HTR-8/SVneo (cell line): ENCODE measurements at regions not wholly inside any gene's neighbourhood (a gene's known extent, or its start where the extent isn't known, plus 50 kb on each side); places are given as distances from the start of the nearest gene placed in this dataset.
"Not testable (repeated sequence)": the region's sequence is repeated elsewhere in the genome, so short reads cannot be mapped to it uniquely, and the experiment has no call there.

Experiments used
- DNase-seq: peaks from one replicate; pipeline ENCODE4 v3.0.0; 2011; ENCODE audit warnings: low spot score, mixed read lengths; ENCODE audit not compliant: insufficient read length
- FAIRE-seq: peaks from 2 replicates; lab custom pipeline; 2011; peaks lifted over from hg19 to GRCh38; lab: Jason Lieb, UNC

DNA sequence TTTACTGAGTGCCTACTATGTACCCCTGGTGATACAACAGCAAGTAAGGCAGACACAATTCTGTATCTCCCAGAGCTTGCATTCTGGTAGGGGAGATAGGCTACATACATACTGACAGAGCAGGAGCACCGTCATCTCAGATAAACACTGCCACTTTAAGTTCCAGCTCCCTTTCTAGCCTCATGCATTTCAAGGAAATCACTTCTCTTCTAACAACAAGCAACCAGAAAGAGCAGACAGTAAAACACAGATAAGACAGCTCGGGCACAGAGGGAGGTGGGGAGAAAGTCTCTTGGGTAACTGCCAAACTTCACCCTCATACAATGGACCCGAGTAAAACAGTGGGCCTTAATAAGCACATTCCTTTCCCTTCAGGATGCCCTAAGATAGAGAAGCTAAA lies 169.6 kb downstream of the UTP18 start:
- not testable (repeated sequence) for FAIRE-seq, DNase-seq

DNA sequence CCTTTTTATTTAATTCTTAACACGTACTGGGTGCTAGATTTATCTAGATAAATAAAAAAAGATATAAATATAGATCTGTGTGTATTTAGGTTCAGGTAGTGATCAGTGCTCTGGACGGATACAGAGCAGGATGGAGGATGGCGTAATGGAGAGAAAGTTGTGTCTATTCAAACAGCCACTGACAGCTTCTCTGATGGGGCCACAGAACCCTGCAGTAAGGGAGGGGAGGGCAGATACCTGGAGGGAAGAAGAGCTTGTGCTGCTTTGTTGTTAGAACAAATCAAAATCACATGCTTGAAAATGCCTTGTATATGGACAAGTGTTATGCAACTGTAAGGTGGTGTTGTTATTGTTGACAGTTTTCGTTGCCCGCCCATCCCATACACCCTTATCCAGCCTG lies 170.2 kb downstream of the UTP18 start:
- FAIRE-seq: no peak

DNA sequence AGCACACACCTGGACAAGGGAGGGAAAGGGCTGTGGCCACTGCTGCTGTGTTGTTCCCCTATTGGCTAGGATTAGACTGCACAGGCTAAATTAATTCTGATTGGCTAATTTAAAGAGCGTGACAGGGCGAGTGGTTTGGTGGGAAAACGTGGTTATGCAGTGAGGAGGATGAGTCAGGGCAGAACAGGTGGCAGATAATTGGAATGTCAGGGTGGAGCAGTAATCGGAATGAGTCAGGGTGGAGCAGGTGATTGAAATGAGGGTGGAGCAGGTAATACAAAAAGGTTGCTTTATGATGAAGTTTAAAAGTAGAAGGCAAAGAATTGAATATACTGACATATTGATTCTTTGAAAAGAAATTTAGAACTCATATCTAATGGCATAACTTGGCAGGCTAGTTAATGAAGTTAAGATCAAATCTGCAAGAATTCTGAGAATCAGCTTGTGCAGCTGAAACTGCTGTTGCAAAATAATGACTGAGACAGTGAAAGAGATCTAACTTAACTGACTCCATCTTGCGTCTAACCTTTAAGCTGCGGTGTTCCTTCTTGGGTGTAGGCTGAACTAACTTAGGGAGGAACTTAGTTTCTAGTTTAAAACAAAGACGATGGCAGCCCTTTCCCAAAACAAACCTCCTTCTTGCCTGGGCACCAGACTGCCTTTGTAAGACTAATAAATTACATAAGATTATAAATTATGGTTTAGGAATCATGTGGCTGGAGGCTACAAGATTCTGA lies 174.3 kb downstream of the UTP18 start:
- DNase-seq (no peak), FAIRE-seq (peak; percentile 74)

More for the DNA sequence above, 170.2 kb downstream of the UTP18 start:
- DNase-seq: no peak

DNA sequence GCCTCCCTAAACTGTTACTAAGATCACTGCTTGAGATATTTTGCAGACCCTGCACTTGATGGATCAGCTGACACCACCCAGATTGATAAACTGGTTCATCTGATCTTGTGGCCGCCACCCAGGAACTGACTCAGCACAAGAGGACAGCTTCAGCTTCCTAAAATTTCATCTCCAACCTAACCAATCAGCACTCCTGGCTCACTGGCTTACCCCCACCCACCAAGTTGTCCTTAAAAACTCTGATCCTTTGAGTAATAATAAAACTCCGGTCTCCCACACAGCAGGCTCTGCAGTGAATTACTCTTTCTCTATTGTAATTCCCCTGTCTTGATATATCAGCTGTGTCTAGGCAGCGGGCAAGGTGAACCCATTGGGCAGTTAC lies 174.8 kb downstream of the UTP18 start:
- DNase-seq (no peak), FAIRE-seq (no peak)

DNA sequence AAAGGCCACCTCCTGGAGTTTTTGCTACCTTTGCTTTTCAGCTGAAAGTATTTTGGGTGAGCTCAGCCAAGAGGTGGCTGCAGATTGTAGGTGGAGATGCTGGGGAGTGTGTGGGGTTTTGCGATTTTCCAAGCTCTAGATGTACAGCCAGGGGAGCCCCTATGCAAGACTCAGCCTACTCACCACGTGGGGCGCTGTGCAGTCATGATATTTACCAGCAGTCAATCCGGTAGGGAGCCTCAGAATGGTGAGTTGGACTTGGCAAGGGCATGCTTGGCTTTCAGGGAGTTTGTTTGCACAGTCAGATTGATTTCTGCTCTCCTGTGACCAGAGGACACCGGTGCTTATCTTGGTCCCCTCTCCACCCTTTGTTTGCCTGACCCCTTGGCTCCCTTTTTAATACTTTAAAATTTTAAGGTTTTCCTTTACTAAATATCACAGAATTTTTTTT lies 175.3 kb downstream of the UTP18 start:
- FAIRE-seq (no peak), DNase-seq (peak; percentile 31)

DNA sequence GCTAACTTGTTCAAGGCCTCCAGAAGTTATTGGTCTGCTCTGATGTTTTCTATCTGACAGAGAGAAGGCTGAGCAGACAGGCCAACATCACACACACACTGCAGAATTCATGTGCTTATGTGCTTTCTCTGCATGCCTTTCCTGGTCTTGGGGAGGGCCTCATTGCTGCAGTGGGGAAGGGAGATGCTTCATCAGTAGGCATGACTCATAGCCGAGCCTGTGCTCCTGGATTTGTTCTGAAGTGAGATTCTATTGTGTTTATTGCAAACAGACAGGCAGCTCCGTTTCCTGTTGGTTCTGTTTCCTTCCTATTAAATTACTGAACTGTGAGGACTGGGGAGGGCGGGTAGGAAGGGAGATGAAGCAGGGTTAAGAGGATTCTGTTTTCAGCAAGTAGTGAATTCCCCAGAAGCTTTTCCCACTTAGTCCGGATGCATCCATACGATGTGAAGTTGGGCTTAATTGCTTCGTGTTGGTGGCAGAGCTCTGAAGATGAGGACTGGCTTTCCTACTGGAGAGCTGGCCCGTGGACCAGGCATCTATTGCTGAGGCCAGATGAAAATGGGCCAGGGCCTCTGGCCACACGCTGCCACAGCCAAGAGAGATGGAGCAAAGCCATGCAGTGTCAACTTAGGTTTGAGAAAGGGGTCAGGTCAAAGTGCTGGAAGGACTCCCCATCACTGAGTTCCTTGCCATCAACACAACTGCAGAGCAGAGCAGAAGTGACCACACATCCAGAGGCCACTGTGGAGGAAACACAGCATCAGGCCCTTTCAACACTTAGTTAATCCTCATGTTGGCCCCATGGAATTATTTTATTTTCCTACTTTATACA lies 179.3 kb downstream of the UTP18 start:
- DNase-seq: no peak

DNA sequence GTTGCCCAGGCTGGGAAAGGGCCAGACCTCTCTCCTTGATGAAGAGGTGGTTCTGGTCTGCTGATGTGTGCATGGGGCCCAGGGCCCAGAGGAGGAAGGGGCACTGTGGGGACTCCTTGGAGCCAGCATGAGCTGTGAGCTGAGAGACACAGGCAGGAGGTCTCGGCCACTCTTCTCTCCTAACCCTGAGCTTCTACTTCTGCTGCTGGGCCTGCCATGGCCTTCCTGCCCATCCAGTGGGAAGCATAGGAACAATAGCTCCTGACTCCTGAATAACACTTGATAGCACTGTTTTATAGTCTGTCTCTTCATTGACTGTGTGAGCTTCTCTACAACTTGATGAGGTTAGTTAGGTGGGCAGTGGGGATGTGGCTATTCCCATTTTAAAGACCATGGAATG lies 181.1 kb downstream of the UTP18 start:
- FAIRE-seq (no peak), DNase-seq (no peak)

More for the DNA sequence above, 179.3 kb downstream of the UTP18 start:
- peak; percentile 46 for FAIRE-seq

DNA sequence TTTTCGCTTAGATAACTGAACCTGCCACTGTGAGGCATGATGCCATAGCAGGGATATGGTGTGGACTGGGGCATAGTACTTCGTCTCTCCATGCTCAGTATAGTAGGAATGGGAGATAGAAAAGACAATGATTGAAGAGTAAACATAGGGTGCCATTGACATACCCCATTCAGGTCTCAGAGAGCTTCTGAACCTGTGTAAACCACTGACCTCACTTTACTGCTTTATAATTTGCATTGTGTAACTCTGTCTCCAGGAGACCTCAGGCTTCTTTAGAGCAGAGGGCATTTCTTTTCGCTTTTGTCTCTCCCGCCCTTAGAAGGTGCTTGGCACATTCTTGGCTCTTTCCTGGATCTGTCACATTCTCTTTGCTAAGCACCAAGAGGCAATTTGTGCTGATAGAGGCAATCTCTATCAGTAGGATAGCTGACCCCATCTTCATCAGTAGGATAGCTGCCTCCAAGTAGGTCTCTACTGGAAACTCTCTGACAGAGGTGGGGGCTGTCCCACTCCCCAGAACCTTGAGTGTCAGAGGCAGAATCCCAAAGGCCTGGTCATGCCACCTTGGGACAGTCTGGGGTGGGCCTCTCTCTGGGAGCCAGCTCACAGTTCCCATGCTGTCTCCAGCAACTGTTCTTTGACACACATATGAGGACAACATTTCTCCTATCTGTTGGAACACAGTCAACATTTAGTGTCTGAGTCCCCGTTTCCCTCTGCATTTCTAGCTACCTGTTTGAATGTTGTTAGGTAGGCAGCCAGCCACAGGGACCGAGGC lies 181.9 kb downstream of the UTP18 start:
- peak; percentile 66 for FAIRE-seq
- DNase-seq: no peak

DNA sequence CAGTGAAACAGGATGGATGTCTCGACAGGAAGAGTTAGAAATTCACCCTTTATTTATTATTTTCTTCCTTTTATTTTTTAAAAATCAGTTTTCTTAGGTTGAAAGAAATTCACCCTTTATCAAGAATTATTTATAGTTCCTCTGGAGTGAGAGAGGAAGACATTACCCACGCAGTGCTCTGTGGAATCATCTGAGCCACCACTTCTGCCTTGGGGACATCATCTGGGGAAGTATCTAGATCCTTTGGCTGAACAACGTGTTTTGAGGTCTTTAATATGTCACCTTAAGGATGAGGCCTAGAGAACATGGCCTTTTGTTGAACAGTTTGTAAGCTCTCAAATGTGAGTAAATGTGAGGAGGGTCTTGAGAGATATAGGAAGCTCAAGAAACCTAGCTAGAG lies 183.3 kb downstream of the UTP18 start:
- DNase-seq: no peak
- no peak for FAIRE-seq

DNA sequence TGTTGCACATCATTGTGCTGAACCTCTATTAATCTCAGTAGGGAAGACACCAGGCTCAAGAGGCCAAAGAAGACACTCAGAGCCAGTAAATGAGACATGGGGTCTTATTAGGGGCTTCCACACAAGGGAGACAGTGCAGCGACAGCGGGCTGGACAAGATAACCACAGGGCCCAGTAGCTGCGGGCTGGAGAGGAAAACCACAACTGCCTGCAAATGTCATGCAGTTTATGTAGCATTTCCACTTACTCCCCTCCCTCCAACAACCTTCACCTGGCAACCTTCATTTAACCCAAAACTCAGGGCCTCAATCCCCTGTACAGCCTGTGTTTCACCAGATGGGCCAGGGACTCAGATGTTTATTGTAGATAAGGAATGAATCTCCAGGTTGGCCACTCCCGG lies 185.6 kb downstream of the UTP18 start:
- FAIRE-seq: no peak
- DNase-seq: no peak

DNA sequence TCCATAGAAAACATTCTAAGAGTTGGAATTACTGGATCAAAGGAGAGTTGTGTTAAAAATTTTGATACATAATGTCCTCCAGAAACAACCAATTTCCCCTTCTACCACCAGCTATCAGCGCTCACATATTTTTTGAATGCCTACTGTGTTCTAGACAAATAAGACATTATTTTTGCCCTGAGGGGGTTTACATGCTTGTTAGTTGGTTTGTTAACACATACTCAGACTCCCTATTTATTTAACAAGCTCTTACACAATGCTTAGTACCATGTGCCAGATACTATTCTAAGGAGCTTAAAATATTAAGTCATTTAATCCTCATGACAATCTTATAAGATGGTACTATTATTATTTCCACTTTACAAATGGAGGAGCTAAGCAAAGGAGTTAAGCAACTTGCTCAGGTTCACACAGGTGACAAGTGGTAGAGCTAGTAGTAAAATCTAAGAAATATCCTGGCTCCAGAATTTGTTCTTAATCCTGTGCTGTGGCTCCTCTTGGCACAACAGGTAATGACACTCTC lies 194.2 kb downstream of the UTP18 start:
- FAIRE-seq (no peak), DNase-seq (no peak)

DNA sequence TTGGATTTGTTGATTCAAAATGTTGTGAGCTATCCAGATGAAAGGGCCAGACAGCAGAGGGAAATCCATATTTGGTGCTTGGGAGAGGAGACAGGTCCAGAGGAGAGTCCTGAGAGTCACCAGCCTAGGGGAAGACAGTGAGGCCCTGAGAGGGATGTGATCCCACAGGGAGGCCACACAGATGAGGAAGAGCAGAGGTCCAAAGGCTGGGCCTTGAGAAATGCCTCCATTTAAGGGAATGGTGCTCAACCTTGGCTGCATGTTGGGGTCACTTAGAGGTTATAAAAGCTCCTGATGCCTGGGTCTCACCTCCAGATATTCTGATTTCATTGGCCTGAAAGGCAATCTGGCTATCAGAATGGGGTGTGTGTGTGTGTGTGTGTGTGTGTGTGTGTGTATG lies 194.9 kb downstream of the UTP18 start:
- FAIRE-seq (no peak), DNase-seq (no peak)

DNA sequence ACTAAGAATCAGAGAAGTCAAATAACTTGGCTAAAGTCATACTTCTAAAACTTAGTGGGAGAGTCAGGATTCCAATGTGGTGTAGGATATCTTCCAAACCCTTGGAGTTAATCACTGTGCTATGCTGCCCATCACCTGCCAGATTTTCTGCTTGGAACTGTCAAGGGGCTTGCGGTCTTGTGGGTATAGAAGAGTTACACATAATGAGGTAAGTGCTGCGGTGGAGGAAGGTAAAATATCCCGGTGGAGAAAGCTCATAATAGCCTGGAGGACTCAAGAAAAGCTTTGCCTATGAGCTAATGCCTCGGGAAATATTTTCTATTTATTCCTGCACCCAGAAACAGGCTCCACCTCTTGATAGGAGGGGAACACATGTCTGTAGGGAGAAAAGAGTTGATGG lies 195.6 kb downstream of the UTP18 start:
- DNase-seq (no peak), FAIRE-seq (no peak)

DNA sequence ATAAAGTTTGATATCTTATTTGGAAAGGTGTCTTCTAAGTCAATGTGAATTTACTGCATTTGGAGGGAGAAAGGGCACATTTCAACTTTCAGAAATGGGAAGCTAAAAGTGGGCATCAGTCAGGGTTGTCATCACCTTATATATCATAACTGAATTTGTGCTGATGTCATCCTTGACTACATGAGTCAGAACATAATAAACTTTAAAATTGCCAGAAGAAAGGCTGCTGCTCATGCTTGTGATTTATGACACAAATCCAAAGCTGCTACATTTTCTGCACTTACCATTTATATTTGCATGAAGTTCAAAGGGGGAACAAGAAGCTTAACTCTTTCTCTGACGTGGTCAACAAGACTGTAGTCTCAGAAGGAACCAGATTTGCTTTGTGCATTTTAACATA lies 196.6 kb downstream of the UTP18 start:
- DNase-seq (no peak), FAIRE-seq (no peak)

DNA sequence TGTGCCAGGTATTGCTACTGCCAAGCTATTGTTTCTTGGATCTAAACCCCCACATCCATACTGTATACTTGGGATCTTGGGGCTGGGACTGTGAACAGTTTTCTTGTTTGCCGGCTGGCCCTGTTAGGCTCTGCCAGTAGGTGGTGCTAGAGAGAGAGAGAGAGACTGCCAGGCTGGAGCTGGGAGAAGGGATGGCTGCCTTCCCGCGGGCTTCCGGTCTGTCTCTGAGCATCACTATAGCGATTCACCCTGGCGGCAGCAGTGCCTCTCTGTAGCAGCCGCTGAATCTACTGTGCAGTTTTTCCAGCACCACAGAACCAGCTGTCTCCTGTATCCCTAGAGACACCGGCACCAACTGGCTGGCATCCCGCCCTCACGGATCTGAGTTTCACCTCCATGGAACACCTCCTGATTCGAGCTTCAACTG lies 201.2 kb downstream of the UTP18 start:
- DNase-seq (peak; percentile 47), FAIRE-seq (no peak)

DNA sequence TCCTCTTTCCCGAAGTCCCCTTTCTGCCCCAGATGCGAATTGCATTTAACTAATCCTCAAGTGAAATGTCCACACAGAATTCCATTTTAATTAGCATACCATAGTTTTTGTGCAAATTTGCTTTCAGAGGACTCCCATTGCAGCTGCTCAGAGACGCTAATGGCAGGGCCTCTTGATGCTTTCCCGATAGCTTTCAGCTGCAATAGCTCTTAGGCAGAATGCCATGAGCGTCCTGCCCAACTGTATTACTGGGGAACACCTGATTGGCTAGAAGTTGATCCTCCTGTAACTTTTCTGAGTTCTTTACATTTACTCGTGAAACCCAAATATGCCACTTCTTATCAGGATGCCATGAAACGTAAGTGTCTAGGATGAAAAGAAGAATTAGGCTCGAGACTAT lies 203.0 kb downstream of the UTP18 start:
- no peak for FAIRE-seq

DNA sequence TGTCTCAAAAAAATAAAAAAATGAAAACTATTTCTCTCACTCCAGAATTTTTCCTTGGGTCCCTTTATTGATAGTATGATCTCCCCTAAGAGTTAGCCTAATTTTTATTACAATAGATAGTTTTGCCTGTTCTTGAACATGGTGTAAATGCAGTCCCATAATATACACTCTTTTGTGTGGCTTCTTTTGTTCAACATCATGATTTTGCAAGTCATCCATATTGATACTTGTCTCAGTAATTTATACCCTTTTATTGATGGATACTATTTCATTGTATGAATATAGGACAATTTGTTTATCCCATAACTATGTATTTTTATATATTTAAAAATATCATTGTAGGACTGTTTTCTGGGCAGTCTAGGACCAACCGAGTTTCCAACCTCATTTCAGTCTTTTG lies 207.0 kb downstream of the UTP18 start:
- DNase-seq (no peak), FAIRE-seq (no peak)

More for the DNA sequence above, 203.0 kb downstream of the UTP18 start:
- DNase-seq: no peak

DNA sequence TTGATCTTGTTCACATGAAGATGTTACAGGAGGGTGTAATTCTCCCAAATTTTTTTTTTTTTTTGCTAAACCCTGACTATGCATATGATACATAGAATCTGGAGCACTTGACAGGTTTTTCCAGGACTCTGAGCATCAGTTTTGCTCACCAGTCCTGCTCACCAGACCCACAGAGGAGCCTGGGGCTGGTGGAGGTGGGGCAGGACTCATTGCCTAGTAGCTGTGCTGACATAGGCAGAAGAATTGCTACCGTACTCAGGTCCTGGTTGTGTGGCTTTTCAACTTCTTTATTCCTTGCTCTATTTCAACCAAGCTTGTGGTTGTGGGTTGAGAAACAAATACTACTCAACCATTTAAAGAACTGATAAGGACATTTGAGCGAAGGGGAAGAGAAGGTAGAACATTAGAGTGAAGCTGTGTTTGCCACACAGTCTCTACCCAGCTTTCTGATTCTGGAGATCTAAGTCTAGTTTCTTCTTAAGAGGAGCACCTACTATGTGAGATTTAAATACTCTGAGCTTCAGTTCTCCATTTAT lies 212.4 kb downstream of the UTP18 start:
- DNase-seq (no peak), FAIRE-seq (no peak)

DNA sequence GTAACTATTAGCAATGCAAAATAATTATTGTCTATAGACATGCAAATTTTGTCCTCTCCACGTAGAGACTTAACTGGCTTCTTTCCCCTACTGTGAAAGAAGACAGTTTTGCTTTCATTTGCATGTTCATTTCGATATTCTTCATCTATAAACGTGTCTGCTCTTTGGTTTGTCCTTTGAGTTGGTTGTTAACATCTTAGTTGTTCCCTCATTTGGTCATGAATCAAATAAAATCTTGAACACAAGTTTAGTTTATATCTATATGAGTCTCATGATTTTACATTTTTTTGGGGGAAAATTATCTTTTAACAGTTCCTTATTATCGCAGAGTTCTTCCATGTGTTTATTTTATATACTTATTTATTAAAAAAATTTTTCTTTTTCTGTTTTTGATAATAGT lies 214.4 kb downstream of the UTP18 start:
- FAIRE-seq (no peak), DNase-seq (no peak)

DNA sequence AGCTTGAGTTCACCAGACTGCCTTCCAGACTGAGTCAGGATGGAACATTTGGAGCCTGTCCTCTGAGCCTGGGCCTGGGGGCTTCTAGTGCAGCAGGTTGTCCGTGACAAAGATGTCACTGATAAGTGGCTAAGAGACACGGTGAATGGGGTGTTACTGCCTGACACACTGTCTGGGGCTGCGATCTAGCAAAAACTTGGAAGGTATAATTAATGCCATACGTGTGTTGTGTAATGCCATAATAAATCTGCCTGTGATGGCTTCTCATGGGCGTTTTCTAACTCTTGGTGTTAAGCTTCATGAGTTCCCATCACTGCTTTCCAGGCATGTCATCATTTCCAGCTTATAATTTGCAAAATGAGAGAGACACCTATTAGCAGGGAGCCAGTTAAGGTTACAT lies 215.4 kb downstream of the UTP18 start:
- FAIRE-seq: no peak

More for the DNA sequence above, 215.4 kb downstream of the UTP18 start:
- no peak for DNase-seq
